HL-60 (cell line): ENCODE measurements at regions not wholly inside any gene's neighbourhood (a gene's known extent, or its start where the extent isn't known, plus 50 kb on each side); places are given as distances from the start of the nearest gene placed in this dataset.
A peak's percentile ranks its signal among the peaks of the same experiment; 100 is the strongest.

Source experiments
- GABPA ChIP-seq: IDR thresholded peaks from 2 replicates; pipeline ENCODE4 v1.6.1; 2012; ENCODE audit warnings: low read depth
- POLR2AphosphoS5 ChIP-seq: IDR thresholded peaks from 2 replicates; pipeline ENCODE4 v1.6.1; 2012; ENCODE audit warnings: low read depth
- TF ChIP-seq, protein P1 (sequence below): IDR thresholded peaks from one replicate; pipeline ENCODE4 v1.5.1; 2011; ENCODE audit warnings: low read length, control low read depth, inconsistent platforms; ENCODE audit not compliant: insufficient read depth
- TF ChIP-seq, protein P2 (sequence below): IDR thresholded peaks from 2 replicates; pipeline ENCODE4 v1.6.1; 2012; ENCODE audit warnings: low read depth; ENCODE audit not compliant: insufficient replicate concordance

DNA sequence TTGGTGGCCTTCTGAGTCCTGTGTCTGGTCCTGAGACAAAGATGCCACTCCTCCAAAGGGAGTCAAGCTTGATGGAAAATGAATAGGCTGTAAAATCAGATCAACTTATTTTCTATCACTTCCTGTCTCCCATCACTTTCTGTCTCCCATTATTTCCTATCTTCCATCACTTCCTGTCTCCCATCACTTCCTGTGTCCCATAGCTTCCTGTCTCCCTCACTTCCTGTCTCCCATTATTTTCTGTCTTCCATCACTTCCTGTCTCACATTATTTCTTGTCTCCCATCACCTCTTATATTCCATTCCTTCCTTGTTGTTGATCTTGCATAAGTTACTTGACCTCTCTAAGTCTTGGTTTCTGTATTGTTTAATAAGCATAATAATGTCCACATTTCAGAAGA, 418.5 kb upstream of the EEF2KMT start:
- TF ChIP-seq, protein P1, sequence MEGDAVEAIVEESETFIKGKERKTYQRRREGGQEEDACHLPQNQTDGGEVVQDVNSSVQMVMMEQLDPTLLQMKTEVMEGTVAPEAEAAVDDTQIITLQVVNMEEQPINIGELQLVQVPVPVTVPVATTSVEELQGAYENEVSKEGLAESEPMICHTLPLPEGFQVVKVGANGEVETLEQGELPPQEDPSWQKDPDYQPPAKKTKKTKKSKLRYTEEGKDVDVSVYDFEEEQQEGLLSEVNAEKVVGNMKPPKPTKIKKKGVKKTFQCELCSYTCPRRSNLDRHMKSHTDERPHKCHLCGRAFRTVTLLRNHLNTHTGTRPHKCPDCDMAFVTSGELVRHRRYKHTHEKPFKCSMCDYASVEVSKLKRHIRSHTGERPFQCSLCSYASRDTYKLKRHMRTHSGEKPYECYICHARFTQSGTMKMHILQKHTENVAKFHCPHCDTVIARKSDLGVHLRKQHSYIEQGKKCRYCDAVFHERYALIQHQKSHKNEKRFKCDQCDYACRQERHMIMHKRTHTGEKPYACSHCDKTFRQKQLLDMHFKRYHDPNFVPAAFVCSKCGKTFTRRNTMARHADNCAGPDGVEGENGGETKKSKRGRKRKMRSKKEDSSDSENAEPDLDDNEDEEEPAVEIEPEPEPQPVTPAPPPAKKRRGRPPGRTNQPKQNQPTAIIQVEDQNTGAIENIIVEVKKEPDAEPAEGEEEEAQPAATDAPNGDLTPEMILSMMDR = no peak
- peak; percentile 73 for TF ChIP-seq GABPA
- TF ChIP-seq, protein P2, sequence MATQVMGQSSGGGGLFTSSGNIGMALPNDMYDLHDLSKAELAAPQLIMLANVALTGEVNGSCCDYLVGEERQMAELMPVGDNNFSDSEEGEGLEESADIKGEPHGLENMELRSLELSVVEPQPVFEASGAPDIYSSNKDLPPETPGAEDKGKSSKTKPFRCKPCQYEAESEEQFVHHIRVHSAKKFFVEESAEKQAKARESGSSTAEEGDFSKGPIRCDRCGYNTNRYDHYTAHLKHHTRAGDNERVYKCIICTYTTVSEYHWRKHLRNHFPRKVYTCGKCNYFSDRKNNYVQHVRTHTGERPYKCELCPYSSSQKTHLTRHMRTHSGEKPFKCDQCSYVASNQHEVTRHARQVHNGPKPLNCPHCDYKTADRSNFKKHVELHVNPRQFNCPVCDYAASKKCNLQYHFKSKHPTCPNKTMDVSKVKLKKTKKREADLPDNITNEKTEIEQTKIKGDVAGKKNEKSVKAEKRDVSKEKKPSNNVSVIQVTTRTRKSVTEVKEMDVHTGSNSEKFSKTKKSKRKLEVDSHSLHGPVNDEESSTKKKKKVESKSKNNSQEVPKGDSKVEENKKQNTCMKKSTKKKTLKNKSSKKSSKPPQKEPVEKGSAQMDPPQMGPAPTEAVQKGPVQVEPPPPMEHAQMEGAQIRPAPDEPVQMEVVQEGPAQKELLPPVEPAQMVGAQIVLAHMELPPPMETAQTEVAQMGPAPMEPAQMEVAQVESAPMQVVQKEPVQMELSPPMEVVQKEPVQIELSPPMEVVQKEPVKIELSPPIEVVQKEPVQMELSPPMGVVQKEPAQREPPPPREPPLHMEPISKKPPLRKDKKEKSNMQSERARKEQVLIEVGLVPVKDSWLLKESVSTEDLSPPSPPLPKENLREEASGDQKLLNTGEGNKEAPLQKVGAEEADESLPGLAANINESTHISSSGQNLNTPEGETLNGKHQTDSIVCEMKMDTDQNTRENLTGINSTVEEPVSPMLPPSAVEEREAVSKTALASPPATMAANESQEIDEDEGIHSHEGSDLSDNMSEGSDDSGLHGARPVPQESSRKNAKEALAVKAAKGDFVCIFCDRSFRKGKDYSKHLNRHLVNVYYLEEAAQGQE = no peak
- no peak for TF ChIP-seq POLR2AphosphoS5
